PFSK-1 (cell line): ENCODE measurements at regions not wholly inside any gene's neighbourhood (a gene's known extent, or its start where the extent isn't known, plus 50 kb on each side); places are given as distances from the start of the nearest gene placed in this dataset.

Experiments
- FOXP2 ChIP-seq: optimal IDR thresholded peaks from 2 replicates; pipeline ENCODE3; 2011; ENCODE audit warnings: borderline replicate concordance, control low read depth, inconsistent platforms; ENCODE audit not compliant: insufficient read depth; ENCODE audit errors: extremely low read length, extremely low read depth
- POLR2AphosphoS5 ChIP-seq: IDR thresholded peaks from 2 replicates; pipeline ENCODE4 v1.6.1; 2012; ENCODE audit warnings: low read depth, mild to moderate bottlenecking, control low read depth, low read length, moderate library complexity
- REST ChIP-seq, 2 experiments: IDR thresholded peaks; 2 replicates each; pipeline versions ENCODE4 v1.6.1 to v1.8.0; 2011 to 2012; ENCODE audit warnings: low read depth in 2 of 2, low read length in 2 of 2, control low read depth in 1 of 2, inconsistent platforms in 1 of 2, mild to moderate bottlenecking in 1 of 2, moderate library complexity in 1 of 2; ENCODE audit not compliant: insufficient read depth in 1 of 2
- SIN3A ChIP-seq: IDR thresholded peaks from 2 replicates; pipeline ENCODE4 v1.6.1; 2012; ENCODE audit warnings: mild to moderate bottlenecking, low read length, moderate library complexity, borderline replicate concordance; ENCODE audit not compliant: insufficient read depth
- TAF1 ChIP-seq: IDR thresholded peaks from 2 replicates; pipeline ENCODE4 v1.6.1; 2012; ENCODE audit warnings: low read length, control low read depth, borderline replicate concordance; ENCODE audit not compliant: insufficient read depth

DNA sequence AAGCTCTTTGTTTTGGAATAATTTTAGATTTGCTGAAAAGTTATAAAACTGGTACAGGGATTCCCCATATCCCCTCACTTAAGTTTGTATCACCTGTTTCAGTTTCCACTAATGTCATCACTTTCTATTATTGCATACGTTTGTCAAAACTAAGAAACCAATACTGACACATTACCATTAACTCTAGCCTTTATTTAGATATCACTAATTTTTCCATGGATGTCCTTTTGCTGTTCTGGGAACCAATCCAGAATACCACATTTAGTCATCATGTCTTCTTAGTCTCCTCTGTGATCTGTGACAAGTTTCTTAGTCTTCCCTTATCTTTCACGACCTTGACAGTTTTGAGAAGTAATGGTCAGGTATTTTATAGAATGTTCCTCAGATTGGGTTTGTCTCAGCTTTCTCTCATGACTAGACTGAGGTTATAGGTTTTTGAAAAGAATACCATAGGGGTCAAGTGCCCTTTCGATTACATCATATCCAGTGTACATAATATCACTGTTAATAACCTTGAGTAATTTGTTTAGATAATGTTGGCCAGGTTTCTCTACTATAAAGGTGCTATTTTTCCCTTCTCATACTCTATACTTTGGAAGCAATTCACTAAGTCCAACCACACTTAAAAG is 51.9 kb upstream of the NMUR2 start:
- no peak for TF ChIP-seq POLR2AphosphoS5
- TF ChIP-seq FOXP2 = no peak
- TF ChIP-seq SIN3A = no peak
- no peak for TF ChIP-seq TAF1
- no peak for TF ChIP-seq REST (IDR thresholded peaks at IDR 0.05; ENCODE audit: insufficient read depth in 1 of 2, low read depth in 2 of 2, low read length in 2 of 2)

DNA sequence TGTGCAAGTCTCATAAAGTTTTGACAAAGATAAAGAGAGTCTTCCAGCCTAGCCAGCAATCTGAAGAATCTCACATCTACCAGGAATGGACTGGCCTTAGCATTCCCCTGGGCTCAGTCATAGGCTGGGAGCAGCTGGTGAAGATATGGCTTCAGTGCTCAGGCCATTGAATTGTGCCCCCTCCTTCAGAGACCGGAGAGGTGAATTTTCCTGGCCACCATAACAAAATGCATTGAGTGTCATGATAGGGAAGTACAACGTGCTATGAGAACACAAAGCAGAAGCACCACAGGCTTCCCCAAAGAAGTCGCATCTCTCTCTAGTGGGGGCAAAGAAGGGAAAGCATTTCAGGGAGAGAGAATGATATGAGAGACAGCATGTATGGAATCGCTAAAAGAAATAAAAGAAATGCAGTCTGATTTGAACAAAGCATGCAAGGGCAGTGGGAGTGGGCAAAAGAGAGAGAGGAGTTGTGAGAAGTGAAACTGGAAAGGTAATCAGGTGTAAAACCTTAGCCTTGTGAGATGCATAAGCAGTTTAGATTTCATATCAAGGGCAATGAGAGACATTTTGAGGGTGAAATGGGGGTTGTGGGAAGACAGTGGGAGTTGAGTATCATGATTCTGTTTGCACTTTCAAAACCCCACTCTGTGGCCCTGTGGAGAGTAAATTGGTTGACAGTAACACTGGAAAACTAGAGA is 57.1 kb upstream of the NMUR2 start:
- TF ChIP-seq FOXP2 (no peak), TAF1 (no peak), POLR2AphosphoS5 (no peak), REST (IDR thresholded peaks at IDR 0.05; ENCODE audit: insufficient read depth in 1 of 2, low read depth in 2 of 2, low read length in 2 of 2) (no peak), SIN3A (no peak)

GRCh38 chr5:152464048-152464447 is 59.0 kb upstream of the NMUR2 start:
- no peak for TF ChIP-seq FOXP2
- TF ChIP-seq TAF1 = no peak
- TF ChIP-seq REST (IDR thresholded peaks at IDR 0.05; ENCODE audit: insufficient read depth in 1 of 2, low read depth in 2 of 2, low read length in 2 of 2) = no peak
- TF ChIP-seq POLR2AphosphoS5 = no peak
- TF ChIP-seq SIN3A = no peak

DNA sequence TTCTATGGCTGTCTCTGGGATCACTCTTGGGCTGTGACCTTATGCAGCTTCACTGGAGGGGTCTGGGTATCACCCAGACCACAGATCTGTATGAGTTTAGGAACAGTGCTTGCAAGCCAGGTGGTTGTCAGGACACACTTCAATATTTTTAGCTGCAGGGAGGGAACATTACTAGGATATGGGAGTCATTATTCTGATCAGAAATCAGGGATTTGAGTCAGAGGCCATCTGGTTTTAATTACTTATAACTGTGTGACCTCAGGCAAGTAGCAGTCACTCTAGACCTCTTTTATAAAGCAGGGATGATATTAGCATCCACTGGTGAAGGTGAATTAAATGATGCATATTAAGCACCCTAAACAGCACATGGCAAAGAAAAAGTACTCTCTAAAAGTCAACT is 60.1 kb upstream of the NMUR2 start:
- no peak for TF ChIP-seq POLR2AphosphoS5

- no peak for TF ChIP-seq REST (IDR thresholded peaks at IDR 0.05; ENCODE audit: insufficient read depth in 1 of 2, low read depth in 2 of 2, low read length in 2 of 2)
- TF ChIP-seq SIN3A = no peak
- TF ChIP-seq POLR2AphosphoS5 = no peak
- no peak for TF ChIP-seq FOXP2
- TF ChIP-seq TAF1 = no peak
Measured at GRCh38 chr5:152466085-152466745, 61.1 kb upstream of the NMUR2 start.
